HFF-Myc (cell line): ENCODE measurements at regions not wholly inside any gene's neighbourhood (a gene's known extent, or its start where the extent isn't known, plus 50 kb on each side); places are given as distances from the start of the nearest gene placed in this dataset.
A peak's percentile ranks its signal among the peaks of the same experiment; 100 is the strongest.

Experiments
- DNase-seq: peaks from one replicate; pipeline ENCODE4 v3.0.0-alpha.2; 2011; ENCODE audit warnings: low read depth; ENCODE audit errors: extremely low read depth
- H3K4me3 ChIP-seq: replicated peaks from 2 replicates; pipeline ENCODE4 v1.5.1; 2011; ENCODE audit warnings: low read depth, mild to moderate bottlenecking, control low read depth, low read length
- TF ChIP-seq, protein P1 (sequence below): IDR thresholded peaks from 2 replicates; pipeline ENCODE4 v1.5.1; 2012; ENCODE audit warnings: mild to moderate bottlenecking, low read depth, low read length, control low read depth; ENCODE audit errors: missing control alignments

DNA sequence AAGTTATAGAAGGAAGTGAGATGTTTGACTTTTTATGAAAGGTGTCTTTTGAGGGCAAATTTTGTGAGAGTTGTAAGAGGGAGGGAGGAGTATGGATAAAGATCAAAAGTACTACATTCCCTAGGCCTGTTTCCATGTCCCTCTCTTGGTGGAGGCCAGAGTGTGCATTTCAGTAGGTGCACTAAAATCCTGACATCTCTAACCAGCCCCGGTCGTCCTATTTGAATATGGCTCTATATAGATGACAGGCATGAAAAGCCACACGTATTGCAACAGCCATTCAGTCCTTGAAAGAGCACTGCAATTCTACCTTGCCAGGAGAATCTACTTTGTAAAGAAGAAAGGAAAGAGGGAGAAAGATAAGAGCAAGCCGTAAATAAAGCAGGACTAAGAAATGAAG lies 510.1 kb downstream of the IRS2 start:
- H3K4me3 ChIP-seq, result no peak overlapping the region
- TF ChIP-seq, protein P1, sequence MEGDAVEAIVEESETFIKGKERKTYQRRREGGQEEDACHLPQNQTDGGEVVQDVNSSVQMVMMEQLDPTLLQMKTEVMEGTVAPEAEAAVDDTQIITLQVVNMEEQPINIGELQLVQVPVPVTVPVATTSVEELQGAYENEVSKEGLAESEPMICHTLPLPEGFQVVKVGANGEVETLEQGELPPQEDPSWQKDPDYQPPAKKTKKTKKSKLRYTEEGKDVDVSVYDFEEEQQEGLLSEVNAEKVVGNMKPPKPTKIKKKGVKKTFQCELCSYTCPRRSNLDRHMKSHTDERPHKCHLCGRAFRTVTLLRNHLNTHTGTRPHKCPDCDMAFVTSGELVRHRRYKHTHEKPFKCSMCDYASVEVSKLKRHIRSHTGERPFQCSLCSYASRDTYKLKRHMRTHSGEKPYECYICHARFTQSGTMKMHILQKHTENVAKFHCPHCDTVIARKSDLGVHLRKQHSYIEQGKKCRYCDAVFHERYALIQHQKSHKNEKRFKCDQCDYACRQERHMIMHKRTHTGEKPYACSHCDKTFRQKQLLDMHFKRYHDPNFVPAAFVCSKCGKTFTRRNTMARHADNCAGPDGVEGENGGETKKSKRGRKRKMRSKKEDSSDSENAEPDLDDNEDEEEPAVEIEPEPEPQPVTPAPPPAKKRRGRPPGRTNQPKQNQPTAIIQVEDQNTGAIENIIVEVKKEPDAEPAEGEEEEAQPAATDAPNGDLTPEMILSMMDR, result no peak
- no peak for DNase-seq

DNA sequence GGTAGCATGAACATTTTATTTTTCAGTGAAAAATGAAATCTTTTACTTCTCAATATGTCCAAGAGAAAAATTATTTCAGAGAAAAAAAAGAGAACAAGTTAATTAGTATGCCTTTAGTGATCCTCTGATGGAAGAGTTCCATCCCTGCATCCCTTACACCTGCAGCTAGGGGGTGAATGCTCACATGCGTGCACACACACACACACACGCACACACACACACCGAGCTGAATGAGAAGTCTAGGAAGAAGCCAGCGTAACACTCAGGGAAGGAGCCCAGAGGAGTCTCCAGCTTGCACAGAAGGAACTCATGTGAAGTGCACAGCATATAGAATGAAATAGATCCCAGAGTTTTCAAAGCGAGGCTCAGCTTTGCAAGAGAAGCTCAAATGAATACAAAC lies 510.5 kb downstream of the IRS2 start:
- no peak overlapping the region for H3K4me3 ChIP-seq
- DNase-seq, result no peak
- TF ChIP-seq, protein P1, result peak; percentile 17

DNA sequence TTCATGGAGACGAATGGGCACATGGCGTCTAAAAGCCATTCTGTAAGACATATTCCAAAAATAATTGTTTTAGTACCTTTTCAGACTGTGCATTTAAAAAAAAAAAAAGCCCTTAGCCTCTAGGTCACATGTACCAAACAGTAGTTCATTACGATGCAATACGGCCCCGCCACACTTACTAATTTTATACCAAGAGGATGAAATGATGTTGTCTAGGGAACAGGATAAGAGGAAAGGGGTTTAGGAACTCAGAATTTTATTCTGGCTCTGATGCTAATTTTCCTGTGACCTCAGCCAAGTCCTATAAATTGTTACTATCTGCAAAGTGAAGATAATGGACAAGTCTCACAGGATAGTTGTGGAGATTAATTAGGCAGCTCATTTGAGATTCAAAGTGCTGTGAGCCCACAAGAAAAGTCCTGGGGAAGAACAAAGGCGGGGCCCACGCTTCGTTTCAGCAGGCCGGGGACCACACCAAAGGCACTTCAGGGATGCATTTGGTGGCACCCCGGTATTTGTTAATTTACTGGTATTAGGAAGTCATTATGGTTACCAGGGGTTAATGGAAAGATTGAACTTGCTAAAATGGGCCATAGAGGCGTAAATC lies 511.1 kb downstream of the IRS2 start:
- H3K4me3 ChIP-seq, result no peak overlapping the region
- TF ChIP-seq, protein P1, result no peak
- no peak for DNase-seq

DNA sequence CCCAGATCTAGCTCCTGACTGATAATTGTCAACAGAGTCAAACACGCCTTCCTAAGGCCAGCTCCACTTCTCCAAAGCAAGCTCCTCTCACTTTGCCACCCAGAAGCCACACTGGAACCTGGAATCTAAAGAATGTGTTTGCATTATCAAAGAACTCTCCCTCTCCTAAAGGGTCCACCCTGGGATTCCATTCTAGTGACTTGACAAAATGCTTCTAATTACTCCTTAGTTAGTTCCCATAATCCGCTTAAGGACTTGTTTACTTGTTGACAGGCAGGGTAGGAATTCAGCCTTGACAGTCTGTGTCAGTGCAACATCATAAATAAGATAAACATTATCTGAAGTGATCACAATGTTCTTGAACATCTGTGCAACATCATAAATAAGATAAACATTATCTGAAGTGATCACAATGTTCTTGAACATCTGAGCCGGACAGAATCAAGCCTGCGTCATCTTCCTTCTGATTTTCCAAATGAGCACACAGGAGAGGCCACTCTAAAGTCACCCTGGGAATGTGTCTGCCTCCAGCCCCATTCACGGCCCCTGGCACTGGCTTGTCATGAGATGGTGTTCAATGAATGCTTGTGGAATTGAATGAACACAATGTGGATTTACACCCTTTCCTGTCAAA lies 512.1 kb downstream of the IRS2 start:
- H3K4me3 ChIP-seq, result no peak overlapping the region
- TF ChIP-seq, protein P1, result no peak
- DNase-seq, result no peak

DNA sequence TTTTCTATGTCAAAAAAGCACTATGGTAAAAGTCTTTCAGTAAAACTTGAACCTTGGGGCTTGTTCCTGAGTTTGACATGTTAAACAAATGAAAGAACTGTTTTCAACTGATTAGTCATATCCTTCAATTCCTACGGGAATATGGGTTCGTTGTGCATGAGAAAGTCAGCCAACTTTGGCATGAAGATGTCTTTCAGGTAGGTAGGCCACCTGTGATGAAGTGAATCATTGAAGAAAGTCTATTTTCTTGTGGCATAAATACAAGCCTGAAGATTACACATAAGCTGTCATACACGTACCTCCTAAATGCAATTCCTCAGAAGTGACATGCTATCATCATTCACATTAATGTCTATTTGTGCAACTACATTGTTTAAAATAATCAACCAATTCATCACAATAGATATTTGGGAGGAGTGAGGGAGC lies 513.0 kb downstream of the IRS2 start:
- DNase-seq, result no peak
- H3K4me3 ChIP-seq, result no peak overlapping the region
- TF ChIP-seq, protein P1, result no peak

DNA sequence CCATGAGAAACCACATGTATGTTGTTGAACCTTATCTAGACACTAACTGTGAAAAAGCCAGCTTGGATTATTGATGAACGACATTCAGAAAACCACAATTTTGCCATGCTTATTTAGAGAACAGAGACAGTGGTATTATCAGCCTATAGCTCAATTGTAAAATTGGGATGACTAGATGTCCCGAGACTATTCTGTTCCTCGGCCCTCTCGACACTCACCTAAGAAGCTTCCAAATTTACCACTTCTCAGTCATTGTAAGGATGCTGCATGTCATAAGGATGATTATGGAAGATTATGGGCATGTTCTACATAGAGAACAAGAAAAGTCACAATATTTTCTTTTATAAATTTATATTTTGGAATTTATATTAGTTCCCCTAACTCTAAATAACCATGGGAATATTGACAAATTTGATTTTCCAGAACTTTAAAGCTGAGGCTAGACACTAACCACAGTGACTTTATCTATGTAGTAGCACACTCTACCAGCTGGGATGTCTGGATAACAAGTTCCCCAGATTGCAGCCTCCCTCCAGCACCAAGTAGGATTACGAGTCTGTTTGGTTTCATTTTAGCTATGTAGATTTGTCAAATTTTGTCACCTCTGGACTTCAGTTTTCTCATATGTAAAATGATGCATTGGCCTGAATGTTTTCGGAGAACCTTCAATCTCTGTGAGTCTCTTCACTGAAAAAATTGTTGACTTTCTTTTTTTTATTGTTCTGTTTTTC lies 513.6 kb downstream of the IRS2 start:
- no peak for DNase-seq
- no peak overlapping the region for H3K4me3 ChIP-seq
- TF ChIP-seq, protein P1, result no peak
